SK-N-DZ (cell line): ENCODE measurements at regions not wholly inside any gene's neighbourhood (a gene's known extent, or its start where the extent isn't known, plus 50 kb on each side); places are given as distances from the start of the nearest gene placed in this dataset.

ENCODE experiments used
- DNase-seq: peaks from one replicate; pipeline ENCODE4 v3.0.0-alpha.2; 2015; ENCODE audit warnings: low spot score

DNA sequence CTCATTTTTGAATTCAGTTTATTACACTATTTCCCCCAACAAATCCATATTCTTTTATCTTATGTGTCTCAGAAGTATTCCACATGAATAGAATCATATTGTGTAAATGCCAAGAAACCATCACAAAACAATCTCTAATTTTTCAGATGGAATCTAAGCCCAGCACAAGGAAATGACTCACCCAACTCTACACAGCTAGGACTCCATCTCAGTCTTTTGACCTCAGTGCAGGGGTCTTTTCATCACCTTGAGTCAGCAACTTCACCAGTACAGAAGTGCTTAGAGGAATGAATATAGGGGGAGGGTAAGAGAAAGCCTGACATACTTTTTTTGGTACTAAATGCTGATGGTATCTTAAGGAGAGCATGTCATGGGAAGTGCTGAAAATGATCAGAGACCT, 169.3 kb upstream of the LRRN1 start:
- DNase-seq: no peak

GRCh38 chr3:3628676-3629328, 170.4 kb upstream of the LRRN1 start:
- no peak for DNase-seq

DNA sequence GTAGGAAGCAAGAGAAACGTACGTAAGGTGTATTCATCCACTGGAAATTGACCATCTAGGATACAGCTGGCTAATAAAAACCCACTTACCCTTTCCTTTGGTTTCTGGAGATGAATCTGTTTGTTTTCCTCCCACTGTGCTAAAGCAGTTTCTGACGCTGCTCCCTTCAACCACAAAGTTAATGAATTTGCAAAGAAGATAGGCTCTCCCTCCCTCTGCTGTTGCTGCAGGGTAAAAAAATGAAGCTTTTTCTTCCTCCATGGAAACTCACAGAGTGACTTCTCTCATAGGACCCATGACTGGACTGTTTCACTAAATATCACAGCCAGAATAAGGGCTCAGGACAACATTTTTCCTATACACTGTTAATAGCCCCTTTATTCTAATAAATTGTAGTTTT, 172.1 kb upstream of the LRRN1 start:
- no peak for DNase-seq

GRCh38 chr3:3625544-3626271, 173.5 kb upstream of the LRRN1 start:
- DNase-seq: no peak

GRCh38 chr3:3619815-3620214, 179.4 kb upstream of the LRRN1 start:
- DNase-seq: no peak

GRCh38 chr3:3618623-3619022, 180.6 kb upstream of the LRRN1 start:
- DNase-seq: no peak

- DNase-seq: no peak
These were observed 183.7 kb upstream of the LRRN1 start for GRCh38 chr3:3615533-3615932.

GRCh38 chr3:3610581-3611298, 188.5 kb upstream of the LRRN1 start:
- DNase-seq: no peak

- DNase-seq: no peak
These were observed 192.9 kb upstream of the LRRN1 start for GRCh38 chr3:3606321-3606720.

- DNase-seq: no peak
These were observed 194.0 kb upstream of the LRRN1 start for GRCh38 chr3:3605226-3605625.

GRCh38 chr3:3603351-3603750, 195.9 kb upstream of the LRRN1 start:
- no peak for DNase-seq

DNA sequence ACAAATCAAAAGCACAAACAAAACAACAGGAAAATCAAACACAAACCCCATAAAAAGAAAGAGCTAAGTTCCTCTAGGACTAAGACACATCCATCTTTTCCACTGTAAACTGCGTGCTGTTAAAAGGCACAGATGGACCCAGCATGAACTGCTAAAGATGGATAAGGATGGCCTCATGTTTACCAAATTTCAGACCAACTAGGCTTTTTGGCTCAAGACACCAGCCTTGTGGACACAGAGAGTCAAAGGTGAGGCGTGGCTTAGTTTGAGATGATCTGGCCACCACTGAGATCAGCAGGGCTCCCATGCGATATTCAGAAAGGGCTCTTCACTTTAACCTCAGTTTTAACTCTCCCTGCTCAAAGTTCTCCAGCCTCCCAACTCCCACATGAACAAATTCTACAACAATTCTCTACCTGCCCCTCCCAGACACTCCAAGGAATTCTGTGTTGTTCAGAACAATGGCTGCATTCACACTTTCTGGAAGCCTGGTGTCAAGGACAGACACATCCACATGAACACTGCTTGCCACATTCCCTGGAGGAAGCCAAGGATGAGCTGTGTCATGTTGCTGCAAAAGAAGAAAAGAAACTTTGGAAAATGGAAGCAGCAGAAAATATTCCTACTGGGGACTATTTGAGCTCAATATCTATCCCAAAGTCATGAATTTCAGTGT, 198.4 kb upstream of the LRRN1 start:
- DNase-seq: no peak

- no peak for DNase-seq
These were observed 200.2 kb upstream of the LRRN1 start for GRCh38 chr3:3599016-3599415.

- DNase-seq: no peak
These were observed 204.2 kb upstream of the LRRN1 start for GRCh38 chr3:3594986-3595385.

- DNase-seq: no peak
These were observed 209.5 kb upstream of the LRRN1 start for GRCh38 chr3:3589715-3590130.

DNA sequence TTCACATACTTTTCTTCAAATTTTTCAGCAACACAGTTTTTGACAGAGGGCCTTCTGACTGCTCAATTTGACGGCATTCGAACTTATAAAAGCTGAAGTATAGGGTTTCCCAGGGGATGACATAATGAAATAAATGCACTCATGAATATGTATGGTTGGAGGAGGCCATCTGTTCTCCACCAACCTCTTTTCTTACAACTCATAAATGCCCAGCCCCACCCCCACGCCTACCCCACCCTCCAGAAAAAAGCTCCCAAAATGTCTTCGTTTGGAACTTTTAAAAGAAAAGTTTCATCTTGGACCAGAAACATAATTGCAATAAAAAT, 211.6 kb upstream of the LRRN1 start:
- DNase-seq: no peak

DNA sequence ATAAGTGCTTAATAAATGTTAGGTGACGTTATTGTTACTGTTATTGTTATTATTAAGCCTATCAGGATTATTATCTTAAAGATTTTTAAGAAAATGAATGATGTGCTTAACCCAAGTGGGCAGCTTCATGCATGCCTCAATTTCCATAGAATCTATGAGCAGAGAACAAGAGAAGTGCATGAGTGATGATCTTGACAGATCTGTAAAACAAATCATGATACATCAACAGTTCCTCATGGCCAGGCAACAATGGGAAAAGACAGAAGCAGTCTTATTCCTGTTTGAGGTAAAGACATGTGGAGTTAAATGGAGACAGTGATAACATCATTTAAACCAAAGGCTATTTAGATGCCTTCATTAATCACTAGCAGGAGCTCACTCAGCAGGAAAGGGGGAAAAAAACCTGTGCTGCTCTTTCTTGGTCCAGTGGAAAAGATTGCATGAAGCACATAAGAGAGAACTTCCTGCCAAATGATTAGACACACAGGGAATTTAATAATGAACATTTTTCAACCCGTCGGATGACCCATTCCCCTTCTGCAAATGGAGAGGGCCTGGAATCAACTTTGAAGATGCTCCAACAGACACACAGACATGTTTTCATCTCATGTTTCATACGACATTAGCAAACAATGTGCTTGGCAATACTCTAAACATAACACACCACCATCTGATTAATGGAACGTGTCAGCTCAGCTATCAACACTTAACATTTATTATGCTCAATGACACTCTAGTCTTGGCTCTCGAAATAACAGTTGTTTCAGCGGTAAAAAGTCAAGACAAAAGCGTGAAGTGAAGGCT, 212.2 kb upstream of the LRRN1 start:
- peak; percentile 36 for DNase-seq

- no peak for DNase-seq
These were observed 212.9 kb upstream of the LRRN1 start for GRCh38 chr3:3586336-3586735.

- no peak for DNase-seq
These were observed 219.6 kb upstream of the LRRN1 start for GRCh38 chr3:3579658-3580057.

GRCh38 chr3:3578718-3579117, 220.5 kb upstream of the LRRN1 start:
- DNase-seq: no peak

DNA sequence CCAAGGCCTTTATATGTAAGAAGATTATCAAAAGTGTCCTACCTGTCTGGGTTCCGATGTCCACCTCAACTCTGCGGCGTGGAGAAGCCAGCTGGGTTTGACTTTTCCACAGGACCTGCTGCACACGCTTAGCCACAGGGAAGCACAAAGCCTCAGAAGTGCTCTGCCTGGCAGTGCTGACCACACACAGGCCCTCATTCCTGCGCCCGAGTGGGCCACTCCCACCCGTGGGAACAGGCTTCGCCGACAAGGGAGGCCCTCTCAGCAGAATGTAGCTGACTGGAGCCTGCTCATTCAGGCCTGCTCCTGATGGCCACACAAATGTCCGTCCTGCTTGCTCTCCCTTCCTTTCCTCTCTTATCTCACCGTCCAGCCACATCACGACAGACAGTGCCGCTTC, 221.4 kb upstream of the LRRN1 start:
- no peak for DNase-seq

DNA sequence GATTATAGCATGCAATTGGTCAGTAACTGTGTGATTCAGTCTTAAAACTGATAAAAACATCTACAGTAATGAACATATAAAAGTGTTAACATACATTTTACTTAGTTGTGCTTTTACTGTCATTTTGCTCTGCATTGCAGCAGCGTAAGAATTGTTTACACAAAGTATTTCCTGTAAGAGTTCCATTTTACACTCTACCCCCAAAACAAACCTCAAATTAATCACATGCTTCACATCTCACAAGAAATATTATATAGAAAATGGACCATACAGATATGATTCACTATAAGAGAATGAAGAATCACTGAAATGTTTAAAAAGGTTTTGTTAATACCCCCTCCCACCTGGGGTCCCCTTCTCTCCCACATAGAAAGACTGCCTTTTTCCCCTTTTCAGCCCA, 225.9 kb upstream of the LRRN1 start:
- no peak for DNase-seq
